ENCODE measurements at regions not wholly inside any gene's neighbourhood (a gene's known extent, or its start where the extent isn't known, plus 50 kb on each side); places are given as distances from the start of the nearest gene placed in this dataset.

- Histone ChIP-seq H3K9me2 (ENCODE audit: insufficient read depth) (peaks cover 9% of the 10 kb centered on the region), H3K27ac (ENCODE audit: low read depth) (no peak overlapping the region), H4K20me1 (replicated peaks; ENCODE audit: insufficient read depth) (no peaks in the 10 kb centered on the region), H3K4me3 (no peak overlapping the region), H3K4me2 (no peak overlapping the region), H3K27me3 (ENCODE audit: insufficient read depth) (no peaks in the 10 kb centered on the region), H3K79me2 (replicated peaks; ENCODE audit: insufficient read depth) (no peaks in the 10 kb centered on the region), H3K36me3 (ENCODE audit: insufficient read depth) (no peaks in the 10 kb centered on the region), H2AFZ (no peak overlapping the region), H3F3A (replicated peaks; ENCODE audit: low read depth) (no peaks in the 10 kb centered on the region), H3K4me1 (ENCODE audit: insufficient read depth) (peaks cover 14% of the 10 kb centered on the region)
- Mint-ChIP-seq H3K27ac (no peak overlapping the region), H3K4me1 (peaks cover 25% of the 10 kb centered on the region), H3K9me3 (peaks cover 2% of the 10 kb centered on the region; the same call in 1 of the 3 replicates), H3K36me3 (ENCODE audit: low read depth) (no peaks in the 10 kb centered on the region; the same call in 2 of the 3 replicates), H3K4me3 (no peak overlapping the region), H3K27me3 (ENCODE audit: insufficient read depth, low read depth, poor library complexity) (peaks cover 6% of the 10 kb centered on the region)
- TF ChIP-seq EZH2phosphoT487 (IDR thresholded peaks at IDR 0.05; ENCODE audit: unreplicated experiment) (no peak), CTCF (conservative IDR thresholded peaks at IDR 0.05; ENCODE audit: low read depth in 2 of 2) (no peak), JUNB (IDR thresholded peaks at IDR 0.05; ENCODE audit: unreplicated experiment) (no peak)
- ATAC-seq, result no peak
- DNase-seq (ENCODE audit: low spot score), result no peak
Observed at GRCh38 chr19:31181535-31181934, 167.7 kb downstream of the TSHZ3 start.

- H3K36me3 Mint-ChIP-seq (ENCODE audit: low read depth), result no peaks in the 10 kb centered on the region; the same call in 2 of the 3 replicates
- no peak overlapping the region for H3K4me2 ChIP-seq
- H3K9me2 ChIP-seq (ENCODE audit: insufficient read depth), result peaks cover 9% of the 10 kb centered on the region
- H3K9me3 Mint-ChIP-seq, result peaks cover 2% of the 10 kb centered on the region; the same call in 1 of the 3 replicates
- peaks cover 25% of the 10 kb centered on the region for H3K4me1 Mint-ChIP-seq
- peaks cover 8% of the 10 kb centered on the region for H3K27me3 Mint-ChIP-seq (ENCODE audit: insufficient read depth, low read depth, poor library complexity)
- peak overlapping the region; percentile 38; the same call in 1 of the 2 replicates for H3K27ac Mint-ChIP-seq
- H3K27ac ChIP-seq (ENCODE audit: low read depth), result no peak overlapping the region
- H3K27me3 ChIP-seq (ENCODE audit: insufficient read depth), result no peaks in the 10 kb centered on the region
- DNase-seq (ENCODE audit: low spot score) (no peak), ATAC-seq (no peak)
- H2AFZ ChIP-seq, result no peak overlapping the region
- H3K4me1 ChIP-seq (ENCODE audit: insufficient read depth), result peaks cover 14% of the 10 kb centered on the region
- H3F3A ChIP-seq (replicated peaks; ENCODE audit: low read depth), result no peaks in the 10 kb centered on the region
- H4K20me1 ChIP-seq (replicated peaks; ENCODE audit: insufficient read depth), result no peaks in the 10 kb centered on the region
- no peaks in the 10 kb centered on the region for H3K36me3 ChIP-seq (ENCODE audit: insufficient read depth)
- H3K4me3 ChIP-seq, result no peak overlapping the region
- no peaks in the 10 kb centered on the region for H3K79me2 ChIP-seq (replicated peaks; ENCODE audit: insufficient read depth)
- no peak overlapping the region for H3K4me3 Mint-ChIP-seq
- TF ChIP-seq REST (IDR thresholded peaks at IDR 0.05; ENCODE audit: unreplicated experiment) (no peak), ZNF114 (CRISPR knock-in tag; IDR thresholded peaks at IDR 0.05) (no peak), ZNF462 (CRISPR knock-in tag; IDR thresholded peaks at IDR 0.05) (no peak), POLR2AphosphoS5 (IDR thresholded peaks at IDR 0.05; ENCODE audit: low read depth) (no peak), CREB1 (CRISPR knock-in tag; IDR thresholded peaks at IDR 0.05; ENCODE audit: low read depth) (no peak), ZNF331 (CRISPR knock-in tag; IDR thresholded peaks at IDR 0.05; ENCODE audit: low read depth) (no peak), NANOG (IDR thresholded peaks at IDR 0.05; ENCODE audit: borderline replicate concordance) (no peak), STAT1 (IDR thresholded peaks at IDR 0.05; ENCODE audit: unreplicated experiment) (no peak), EZH2phosphoT487 (IDR thresholded peaks at IDR 0.05; ENCODE audit: unreplicated experiment) (no peak), EZH2 (IDR thresholded peaks at IDR 0.05; ENCODE audit: low read depth, unreplicated experiment) (no peak)
Observed at GRCh38 chr19:31180907-31181306, 168.3 kb downstream of the TSHZ3 start.
